Adrenal gland (tissue), 5 donors: ENCODE measurements at regions not wholly inside any gene's neighbourhood (a gene's known extent, or its start where the extent isn't known, plus 50 kb on each side); places are given as distances from the start of the nearest gene placed in this dataset.

Experiments
- POLR2A ChIP-seq, 2 donors: fragments of 450-650 bp; IDR thresholded peaks; one replicate each; pipeline ENCODE4 v1.6.1; 2017; ENCODE audit warnings: antibody characterized with exemption in 2 of 2, mild to moderate bottlenecking in 2 of 2, moderate library complexity in 1 of 2
- TF ChIP-seq, protein P1 (sequence below), 6 experiments: fragments of 450-650 bp in 4 of 6; fragments of 200-600 bp in 2 of 6; sonication (generic) in 1 of 6; IDR thresholded peaks; 1 replicate in 5 of 6; 2 replicates in 1 of 6; pipeline versions ENCODE4 v1.5.1 to v1.8.0; 2016 to 2021; ENCODE audit warnings: antibody characterized with exemption in 6 of 6, mild to moderate bottlenecking in 2 of 6, moderate library complexity in 1 of 6
- donor health status: DM: no; HTN: no; CAD: no.

- no peak for TF ChIP-seq POLR2A (IDR thresholded peaks at IDR 0.05)
- TF ChIP-seq, protein P1, sequence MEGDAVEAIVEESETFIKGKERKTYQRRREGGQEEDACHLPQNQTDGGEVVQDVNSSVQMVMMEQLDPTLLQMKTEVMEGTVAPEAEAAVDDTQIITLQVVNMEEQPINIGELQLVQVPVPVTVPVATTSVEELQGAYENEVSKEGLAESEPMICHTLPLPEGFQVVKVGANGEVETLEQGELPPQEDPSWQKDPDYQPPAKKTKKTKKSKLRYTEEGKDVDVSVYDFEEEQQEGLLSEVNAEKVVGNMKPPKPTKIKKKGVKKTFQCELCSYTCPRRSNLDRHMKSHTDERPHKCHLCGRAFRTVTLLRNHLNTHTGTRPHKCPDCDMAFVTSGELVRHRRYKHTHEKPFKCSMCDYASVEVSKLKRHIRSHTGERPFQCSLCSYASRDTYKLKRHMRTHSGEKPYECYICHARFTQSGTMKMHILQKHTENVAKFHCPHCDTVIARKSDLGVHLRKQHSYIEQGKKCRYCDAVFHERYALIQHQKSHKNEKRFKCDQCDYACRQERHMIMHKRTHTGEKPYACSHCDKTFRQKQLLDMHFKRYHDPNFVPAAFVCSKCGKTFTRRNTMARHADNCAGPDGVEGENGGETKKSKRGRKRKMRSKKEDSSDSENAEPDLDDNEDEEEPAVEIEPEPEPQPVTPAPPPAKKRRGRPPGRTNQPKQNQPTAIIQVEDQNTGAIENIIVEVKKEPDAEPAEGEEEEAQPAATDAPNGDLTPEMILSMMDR (IDR thresholded peaks at IDR 0.05): no peak
These were observed 105.5 kb upstream of the IRF2BP2 start for GRCh38 chr1:234715252-234716014.
